SIG-M5 (cell line): ENCODE measurements at regions not wholly inside any gene's neighbourhood (a gene's known extent, or its start where the extent isn't known, plus 50 kb on each side); places are given as distances from the start of the nearest gene placed in this dataset.

Experiments
- DNase-seq: peaks from one replicate; lab custom pipeline; 2025; lab: John Stamatoyannopoulos, UW

DNA sequence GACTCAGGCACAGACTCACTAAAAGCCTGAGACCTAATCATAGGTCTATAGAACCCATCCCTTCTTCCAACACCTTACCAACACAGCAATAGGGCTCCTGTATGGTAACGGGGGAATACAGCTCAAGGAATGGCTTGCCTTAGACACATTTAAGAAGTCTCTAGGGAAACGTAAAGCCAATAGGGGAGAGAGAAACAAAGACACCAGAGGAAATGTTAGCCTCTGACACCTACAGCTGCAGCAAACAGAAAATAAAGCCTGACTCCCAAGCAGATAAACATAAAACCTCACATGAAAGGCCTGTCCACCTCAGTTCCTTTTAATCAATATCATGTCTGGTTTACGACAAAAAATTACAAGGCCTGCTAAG lies 51.1 kb upstream of the NCOA1 start:
- DNase-seq: no peak

DNA sequence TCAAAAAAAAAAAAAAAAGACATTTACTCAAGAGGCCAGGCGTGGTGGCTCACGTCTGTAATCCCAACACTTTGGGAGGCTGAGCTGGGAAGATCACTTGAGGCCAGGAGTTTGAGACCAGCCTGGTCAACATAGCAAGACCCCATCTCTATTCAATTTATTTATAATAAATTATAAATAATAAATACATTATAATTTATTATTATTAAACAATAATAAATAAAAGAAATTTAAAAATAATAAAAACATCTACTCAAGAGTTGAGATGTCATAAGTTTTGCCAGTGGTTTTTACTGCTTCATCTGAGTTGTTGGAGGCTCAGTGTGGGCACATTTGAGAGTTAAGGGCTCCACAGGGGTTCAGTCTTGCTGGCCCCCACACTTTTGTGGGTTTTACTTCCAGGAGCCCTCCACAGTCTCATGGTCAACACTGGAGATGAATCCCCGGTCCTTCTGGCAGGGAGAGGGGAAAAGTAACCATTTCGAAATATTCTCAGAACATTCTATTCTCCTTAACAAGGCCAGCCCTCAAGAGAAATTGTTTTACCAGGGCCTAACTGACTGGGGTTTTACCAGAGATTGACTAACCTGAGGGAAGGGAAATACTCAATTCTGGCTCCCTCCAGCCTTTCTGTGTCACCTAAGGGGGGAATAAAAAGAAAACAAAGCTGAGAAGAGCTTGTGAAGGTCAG lies 51.6 kb upstream of the NCOA1 start:
- no peak for DNase-seq

DNA sequence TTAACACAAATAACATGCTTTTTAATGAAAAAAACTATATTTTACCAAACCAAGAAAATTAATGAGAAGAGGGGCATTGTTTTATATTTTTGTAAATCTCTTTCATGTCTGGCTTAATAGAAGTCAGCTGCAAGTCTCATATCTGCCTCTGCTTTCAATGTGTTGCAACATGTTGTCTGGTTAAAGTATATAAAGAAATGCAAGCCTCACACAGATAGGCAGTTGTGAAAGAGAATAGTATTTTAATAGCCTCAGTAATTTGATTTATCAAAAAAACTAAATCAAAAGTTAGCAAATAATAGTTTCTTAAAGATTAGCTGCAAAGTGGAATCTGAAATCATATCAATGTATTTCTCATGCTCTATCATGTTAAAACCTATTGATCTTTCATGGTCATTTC lies 52.9 kb upstream of the NCOA1 start:
- no peak for DNase-seq

DNA sequence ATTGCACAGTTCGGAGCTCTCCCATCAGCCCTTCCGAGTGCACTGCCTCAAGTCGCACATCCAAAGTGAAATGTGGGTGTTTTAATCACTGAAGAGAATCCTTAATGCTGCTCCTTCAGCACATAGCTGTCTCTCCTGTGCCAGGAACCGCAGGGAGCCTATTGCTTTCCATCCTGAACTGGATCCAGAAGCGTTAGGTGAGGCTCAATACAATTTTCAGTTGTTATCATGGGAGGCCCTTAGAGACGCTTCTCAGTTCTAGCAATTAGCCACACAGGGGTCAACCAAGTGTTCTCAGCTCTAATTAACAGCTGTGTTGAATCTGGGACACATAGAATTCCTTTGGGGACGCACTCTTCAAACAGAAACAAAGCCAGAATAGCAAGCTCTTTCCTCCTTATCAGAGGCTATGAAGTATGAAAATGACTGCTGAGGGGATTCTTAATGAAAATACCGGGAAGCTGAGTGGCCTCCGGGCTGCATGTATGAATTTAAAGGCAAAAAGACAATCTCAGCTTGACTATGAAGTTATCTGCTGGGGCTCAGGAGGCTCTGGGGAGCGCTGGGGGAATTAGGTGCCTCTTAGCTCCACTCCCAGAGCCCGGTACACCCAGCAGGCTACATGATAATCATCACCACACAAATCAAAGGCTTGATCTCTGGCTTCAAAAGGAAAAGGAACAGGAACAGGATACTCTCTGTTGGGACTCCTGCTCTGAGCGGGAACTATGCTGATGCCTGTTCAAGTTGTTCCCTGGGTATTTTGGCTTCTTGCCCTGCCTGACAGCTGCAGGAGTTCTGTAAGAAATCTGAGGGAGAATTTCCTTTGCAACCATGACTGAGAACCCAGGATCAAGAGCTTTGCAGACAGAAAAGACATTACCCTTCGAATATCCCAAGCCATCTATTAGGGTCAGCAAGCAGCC lies 55.4 kb upstream of the NCOA1 start:
- no peak for DNase-seq

DNA sequence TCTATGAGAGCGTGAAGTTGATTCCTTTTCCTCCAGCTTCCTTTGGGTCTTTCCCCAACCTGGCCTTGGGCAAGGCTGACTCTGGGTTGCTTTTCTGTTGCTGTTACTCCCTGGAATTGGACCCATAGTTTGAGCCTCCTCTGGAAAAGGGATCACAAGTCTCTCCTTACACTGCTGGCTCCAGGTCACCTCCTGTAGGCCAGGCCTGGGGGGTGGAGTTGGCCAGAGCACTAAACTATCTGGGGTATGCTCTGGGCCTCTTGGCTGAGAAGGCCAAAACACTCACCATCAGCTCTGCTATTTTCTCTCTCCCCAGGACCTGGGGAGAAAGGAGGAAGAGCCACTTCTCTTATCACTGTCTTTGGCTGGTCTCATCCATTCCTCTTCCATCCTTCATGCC lies 56.5 kb upstream of the NCOA1 start:
- DNase-seq: no peak

DNA sequence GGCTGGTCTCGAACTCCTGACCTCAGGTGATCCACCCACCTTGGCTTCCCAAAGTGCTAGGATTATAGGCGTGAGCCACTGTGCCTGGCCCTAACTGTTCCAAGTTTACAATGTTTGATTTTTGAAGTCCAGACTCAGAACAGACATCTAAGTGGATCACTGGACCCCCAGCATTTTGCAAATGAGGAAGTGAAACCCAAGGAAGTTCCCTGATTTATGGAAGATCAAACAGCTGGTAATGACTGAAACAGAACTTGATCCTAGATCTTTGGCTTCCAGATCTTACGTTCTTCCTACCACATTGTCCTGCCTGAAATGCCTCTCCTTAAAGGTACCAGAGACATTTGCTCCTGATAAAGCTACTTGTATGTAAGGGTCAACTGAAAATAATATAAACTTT lies 58.3 kb upstream of the NCOA1 start:
- DNase-seq: no peak

DNA sequence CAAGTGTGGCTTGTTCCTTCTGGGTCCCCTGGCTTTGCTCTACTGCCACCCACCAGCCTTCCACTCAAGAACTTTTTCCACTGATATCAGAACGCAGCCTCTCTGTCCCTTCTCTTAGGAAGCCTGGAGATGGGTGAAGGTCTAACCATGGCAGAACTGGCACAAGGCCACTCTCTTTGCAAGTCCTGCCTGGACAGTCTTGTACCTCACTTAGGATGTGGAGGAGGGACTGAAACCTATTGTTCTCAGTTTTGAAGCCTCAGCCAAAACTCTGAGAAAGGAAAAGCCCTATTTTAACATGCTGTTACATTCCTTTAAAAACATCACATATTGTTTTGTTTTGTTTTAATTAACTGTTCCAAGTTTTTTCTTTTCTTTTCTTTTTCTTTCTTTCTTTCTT lies 58.9 kb upstream of the NCOA1 start:
- no peak for DNase-seq

DNA sequence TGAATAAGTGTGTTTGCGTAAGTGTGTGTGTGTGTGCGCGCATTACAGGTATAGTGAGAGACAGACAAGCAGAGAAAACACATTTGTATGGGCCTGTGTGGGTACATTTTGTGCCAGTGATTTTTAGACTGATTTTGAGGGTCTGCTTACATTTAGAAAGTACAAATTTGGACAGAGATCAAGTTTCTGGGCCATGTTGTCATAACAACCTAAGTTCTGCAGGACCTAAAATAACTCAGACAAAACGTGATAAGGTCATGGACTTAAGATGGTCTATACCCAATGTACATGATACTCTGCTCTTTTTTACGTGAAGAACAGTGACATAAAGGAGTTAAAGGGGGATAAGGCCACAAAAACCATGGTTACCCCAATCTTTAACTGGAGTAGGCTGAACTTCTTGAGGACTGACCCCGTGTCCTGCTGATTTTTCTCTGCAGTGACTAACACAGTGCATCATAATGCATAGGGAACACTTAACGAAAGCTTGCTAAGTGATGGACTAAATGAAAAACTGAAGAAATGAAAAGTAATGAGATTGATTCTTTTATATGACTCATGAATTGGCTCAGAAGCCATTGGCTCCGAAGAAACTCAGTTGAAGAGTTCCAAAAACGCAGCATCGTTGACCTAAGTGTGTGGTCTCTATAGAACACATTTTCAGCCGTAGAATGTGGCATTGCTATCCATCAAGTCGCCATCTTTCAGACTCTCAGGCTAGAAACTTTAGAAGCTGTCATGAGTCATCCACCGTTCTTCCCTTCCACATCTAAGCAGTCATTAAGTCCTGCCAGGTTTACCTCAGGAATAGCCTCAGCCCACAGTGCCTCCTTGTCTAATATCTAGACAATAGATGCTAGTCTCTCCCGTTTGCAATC lies 61.6 kb upstream of the NCOA1 start:
- DNase-seq: no peak

DNA sequence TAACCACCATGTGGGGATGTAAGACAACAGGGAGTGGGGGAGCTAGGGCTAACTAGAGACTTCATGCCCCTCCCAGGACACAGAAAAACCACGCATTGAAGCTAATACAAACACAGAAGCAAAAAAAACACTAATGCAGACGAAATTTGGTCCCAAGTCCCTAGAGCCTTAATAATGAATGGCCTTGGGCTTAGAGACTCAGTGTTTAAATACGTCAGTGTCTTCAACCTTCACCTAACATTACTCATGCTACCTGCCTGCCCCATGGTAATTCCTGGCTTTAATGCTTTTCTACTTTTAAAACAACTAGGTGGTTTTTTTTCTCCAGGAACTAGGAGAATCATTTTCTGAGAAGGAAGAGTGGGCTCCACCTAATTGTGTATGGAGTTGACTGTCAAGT lies 64.1 kb upstream of the ITSN2 start:
- no peak for DNase-seq

DNA sequence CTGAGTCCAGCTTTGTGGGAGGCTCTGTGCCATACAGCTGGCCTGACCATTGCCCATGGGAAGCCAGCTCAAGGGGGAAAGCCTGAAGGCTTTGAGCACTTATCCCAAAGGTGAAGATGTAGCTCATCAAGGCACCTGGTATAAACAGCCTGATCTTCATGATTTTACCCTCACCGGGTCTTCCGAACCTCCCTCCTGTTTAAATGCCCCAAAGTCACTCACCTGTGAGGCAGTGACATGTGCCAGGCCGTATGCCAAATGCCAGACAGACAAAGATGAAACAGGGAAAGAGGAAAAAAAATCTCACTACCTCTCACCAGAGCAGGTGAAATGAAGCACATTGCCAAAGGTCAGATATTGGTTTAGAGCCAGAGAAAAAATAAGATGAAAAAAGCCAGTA lies 62.8 kb upstream of the ITSN2 start:
- DNase-seq: no peak

DNA sequence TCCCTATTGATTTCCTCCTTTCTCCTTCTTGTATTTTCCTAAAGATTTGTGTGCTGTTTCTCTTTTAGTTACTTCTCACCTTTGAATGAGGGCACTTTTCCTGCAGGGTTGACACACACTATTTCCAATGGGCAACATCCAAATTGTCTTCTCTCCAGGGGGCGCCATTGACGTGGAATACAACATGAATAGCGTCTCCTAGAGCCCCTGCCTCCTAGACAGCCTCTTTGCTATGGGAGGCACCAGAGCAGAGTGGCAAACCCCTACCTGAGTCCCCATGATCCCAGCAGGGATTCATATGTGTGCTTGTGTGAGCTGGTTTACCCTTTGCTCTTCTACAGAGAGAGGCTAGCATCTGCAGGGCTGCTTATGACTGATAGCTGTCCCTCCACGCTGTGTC lies 61.3 kb upstream of the ITSN2 start:
- no peak for DNase-seq

DNA sequence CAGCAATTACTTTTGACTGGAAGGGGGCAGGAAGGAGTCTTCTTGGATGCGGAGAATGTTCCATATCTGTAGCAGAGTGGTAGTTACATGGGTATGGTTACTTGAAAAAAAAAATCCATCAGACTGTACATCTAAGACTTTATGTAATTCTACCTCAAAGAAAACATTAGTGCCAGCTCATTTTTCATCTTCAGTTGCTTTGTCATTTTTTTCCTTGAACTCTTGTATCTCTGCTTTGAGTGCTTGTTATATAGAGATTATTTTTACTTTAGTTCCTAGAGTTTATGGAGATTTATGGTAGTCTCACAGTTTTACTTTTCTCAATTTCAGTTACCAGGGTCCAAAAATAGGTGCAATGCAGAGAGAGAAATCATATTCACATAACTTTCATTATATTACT lies 60.0 kb upstream of the ITSN2 start:
- no peak for DNase-seq

DNA sequence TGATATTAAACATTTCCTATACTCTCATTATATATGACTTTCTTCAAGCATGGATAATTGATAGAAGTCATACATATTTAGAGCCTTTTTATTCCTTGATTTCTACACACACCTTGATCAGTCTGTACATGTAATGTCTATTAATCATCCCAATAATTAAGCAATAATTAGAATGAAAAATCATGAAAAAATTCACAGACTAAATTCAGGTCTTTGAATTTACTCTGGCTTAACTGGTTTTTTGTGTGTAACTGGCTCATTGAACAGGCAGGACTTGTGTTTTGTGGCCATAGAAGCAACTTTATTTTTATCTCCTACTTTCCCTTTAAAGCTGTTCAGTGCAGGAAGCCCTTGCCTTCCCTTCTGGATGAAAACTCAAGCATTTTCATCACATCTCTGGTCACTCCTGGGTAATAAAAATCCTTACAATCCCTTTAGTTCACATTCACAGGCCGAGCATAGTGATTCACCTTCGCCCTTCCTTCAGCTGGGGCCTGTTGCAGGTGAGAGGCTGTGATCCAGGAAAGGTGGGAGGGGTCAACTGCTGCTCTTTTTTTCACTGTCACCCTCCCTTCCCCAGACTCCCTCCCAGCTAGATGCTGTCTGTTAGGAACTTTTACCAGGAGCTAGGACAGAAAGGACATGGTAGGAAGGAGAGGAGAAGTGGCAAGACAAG lies 58.0 kb upstream of the ITSN2 start:
- no peak for DNase-seq

DNA sequence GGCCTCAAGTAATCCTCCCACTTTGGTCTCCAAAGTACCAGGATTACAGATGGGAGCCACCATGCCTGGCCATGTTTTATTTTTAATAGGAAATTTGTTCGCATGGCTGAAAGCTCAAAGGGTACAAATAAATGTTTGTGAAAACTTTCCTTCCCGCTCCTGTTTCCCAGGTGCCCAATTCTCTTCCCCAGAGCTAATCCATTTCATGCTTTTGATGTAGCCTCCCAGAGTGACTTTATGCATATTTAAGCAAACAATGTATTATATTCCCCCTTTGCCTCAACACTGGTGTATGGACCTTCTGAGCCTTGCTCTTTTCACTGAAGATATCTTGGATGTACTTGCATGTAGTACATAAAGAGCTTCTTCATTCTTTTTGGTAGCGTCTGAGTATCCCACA lies 52.5 kb upstream of the ITSN2 start:
- DNase-seq: no peak

DNA sequence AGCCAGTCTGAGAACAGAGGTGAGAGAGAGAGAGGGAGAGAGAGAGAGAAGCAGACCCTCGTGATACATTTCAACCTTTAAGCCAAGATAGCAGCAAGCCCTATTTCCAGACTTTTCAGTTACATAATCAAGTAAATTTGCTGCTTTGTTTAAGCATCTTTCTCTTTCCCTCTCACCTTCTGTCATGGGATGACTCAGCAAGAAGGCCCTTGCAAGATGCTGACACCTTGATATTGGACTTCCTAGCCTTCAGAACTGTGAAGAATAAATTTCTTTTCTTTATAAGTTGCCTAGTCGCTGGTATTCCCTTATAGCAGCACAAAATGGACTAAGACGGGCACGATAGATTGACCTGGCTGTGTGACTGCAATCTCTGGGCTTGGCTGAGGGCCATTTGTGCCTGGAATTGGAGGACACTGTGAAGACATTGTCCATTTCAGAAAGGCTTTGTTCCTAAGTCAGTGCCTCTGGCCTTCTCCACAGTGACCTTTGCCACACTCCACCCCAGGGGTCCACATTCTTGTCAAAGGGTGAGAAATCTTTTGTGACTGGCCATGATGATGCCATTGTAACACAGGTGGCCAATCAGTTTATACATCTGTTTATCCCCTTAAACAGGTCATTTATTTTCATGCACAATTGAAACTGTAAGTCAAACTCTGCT lies 51.3 kb upstream of the ITSN2 start:
- DNase-seq: no peak

DNA sequence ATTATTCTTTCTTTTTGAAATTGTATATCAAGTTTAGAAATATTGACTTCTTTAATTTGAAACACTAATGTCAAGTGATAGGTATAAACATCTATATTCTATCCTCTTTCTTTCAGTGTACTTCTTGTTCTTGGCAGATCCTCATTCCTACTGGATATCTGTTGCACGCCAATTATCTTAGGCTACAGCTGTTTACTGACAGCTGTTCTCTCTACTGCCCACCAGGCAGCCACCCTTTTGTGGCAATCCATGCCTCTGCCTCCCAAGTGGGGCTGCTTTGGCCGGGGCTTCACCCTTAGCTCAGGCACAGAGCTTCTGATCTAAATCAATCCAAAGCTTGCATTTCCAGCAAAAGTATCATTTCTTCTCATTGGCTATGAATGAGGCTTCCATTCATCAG lies 50.6 kb upstream of the ITSN2 start:
- DNase-seq: no peak

DNA sequence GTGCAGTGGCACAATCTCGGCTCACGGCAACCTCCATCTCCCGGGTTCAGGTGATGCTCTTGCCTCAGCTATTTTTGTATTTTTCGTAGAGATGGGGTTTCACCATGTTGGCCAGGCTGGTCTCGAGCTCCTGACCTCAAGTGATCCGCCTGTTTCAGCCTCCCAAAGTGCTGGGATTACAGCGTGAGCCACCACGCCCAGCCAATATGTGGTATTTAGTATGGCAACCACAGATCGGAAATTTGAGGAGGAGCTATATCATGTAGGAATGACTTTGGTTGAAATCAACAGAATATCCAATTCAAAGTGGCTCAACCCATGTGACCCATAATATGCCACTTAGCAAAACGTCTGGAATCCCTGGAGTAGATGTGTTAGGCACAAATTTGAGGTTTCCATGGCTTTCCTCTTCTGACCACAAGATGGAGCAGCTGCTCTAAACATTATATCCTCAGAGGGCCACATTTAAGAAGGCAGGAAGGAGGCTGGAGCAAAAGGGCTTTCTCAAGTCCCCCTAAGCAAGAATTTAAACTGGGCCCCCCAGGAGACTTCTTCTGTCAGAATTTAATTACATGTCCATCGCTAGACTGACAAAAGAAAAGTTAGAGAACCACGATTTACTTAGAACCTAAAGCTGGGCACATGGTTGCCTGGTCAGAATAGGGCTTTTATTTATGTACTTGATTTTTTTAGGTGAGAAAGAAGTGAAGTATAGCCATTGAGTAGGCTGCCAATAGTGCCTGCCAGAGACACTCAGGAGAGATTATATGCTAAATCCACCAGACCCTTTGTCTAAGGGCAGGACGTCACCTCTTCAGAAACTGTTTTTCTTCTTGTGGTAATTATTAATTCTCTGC lies 49.6 kb upstream of the ITSN2 start:
- peak; percentile 28 for DNase-seq
